GM21390 (cell line): ENCODE measurements at regions not wholly inside any gene's neighbourhood (a gene's known extent, or its start where the extent isn't known, plus 50 kb on each side); places are given as distances from the start of the nearest gene placed in this dataset.

ENCODE experiments used
- ATAC-seq: cut with Tn5 transposase; IDR thresholded peaks from one replicate; pipeline ENCODE4 v1.9.1; 2021; ENCODE audit not compliant: unreplicated experiment

DNA sequence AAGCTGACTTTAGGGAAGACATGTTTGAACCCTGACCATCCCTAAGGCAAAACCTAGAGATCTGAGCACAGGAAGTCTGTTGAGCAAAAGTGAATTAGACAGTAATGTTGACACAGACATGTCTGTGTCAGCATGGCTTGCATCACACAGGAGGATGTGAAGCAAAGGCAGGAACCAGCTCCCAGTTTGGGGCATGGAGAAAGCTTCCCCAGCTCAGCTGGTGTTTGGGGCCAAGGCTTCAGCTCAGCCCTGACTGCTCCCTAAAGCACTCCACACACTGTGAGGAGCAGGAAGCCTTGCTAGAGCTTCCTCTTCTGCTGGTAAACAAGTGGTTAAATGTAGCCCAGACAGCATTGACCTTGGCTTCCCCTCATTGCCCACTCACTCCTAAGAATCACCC is 153.8 kb upstream of the UBL3 start:
- no peak for ATAC-seq

DNA sequence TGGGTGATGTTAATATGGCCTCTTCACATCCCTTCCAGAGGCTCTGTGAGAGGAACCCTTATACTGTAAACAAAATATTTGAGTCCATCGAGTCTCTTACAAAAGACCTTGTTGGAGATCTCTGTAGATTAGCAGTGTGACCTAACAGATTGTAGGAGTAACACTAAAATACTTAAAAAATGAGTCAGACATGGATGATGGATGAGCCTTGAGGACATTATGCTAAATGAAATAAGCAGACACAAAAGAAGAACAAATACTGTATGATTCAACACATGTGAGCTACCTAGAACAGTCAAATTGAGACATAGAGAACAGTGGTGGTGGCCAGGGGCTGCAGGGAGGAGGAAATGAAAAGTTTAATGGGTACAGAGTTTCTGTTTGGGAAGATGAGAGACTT is 152.2 kb upstream of the UBL3 start:
- ATAC-seq, result no peak

- ATAC-seq, result no peak
These were observed 150.0 kb upstream of the UBL3 start for GRCh38 chr13:30000370-30000765.

DNA sequence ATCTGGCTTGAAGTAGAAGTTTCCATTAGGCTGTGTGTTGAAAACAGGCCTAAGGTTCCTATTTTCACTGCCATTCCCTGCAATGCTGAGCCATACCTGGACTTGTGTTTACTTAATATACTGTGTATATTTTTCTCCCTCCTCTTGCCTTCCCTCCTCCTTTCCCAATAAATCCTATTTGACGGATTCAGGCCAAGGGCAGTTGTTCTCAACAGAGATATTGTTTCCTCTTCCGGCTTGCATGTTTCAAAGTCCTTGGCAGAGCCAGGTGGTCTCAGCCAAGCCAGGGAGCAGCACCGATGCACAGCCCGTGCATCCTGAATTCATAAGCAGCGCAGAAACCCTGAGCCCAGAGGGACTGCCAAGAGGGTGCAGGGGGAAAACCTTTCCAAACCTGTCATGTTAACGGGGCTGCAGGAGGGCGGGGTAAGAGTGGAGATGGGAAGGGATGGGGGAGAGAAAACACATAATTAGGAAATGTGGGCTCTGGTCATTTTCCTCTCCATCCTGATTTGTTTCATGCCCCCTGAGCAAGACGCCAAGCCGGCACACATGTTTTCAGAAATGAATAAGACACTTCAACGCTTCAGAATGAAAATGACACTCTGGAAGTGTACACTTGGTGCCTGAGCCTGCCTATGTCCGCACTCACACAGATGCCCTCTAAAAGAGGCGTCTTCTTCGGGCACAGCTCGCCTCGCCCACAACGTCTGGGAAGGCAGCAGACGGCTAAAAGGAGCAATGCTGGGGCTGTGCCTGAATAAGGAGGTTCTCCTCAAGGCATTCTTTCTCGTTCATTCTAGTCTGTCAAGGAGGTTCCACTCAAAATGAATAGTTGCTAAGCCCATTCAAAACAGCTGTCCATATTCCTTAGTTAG is 149.3 kb upstream of the UBL3 start:
- ATAC-seq, result no peak

- ATAC-seq, result no peak
These were observed 145.9 kb upstream of the UBL3 start for GRCh38 chr13:29996316-29996715.

DNA sequence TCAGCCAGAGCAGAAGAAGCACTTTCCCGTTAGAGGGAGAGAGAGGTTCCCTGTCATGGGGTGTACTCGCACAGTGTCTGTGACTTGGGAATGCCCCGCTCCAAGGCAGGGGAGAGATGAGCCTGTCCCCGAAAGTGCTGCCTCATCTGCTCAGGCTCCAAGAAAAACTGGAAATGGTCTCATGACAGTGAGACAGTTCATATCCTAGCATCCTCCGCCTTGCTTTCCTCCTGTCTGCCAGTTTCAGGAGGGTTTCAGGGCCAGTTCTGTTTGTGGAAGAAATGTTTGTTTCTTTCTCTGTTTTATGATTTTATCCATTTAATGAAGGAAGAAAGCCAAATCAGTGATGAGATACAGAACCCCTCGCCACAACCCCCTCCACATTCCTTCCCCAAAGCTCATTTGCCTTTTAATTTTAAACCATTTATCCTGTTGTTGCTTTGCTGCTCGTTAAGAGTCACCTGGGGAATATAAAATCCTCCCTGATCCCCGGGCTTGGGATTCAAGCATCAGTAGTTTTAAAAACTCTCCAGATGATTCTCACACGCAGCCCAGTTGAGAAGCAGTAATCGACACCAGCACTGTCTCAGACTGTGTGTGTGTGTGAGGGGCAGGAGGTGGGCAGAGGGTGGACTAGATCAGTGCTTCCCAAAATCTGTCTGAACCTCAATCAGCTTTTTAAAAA is 144.6 kb upstream of the UBL3 start:
- ATAC-seq, result no peak

DNA sequence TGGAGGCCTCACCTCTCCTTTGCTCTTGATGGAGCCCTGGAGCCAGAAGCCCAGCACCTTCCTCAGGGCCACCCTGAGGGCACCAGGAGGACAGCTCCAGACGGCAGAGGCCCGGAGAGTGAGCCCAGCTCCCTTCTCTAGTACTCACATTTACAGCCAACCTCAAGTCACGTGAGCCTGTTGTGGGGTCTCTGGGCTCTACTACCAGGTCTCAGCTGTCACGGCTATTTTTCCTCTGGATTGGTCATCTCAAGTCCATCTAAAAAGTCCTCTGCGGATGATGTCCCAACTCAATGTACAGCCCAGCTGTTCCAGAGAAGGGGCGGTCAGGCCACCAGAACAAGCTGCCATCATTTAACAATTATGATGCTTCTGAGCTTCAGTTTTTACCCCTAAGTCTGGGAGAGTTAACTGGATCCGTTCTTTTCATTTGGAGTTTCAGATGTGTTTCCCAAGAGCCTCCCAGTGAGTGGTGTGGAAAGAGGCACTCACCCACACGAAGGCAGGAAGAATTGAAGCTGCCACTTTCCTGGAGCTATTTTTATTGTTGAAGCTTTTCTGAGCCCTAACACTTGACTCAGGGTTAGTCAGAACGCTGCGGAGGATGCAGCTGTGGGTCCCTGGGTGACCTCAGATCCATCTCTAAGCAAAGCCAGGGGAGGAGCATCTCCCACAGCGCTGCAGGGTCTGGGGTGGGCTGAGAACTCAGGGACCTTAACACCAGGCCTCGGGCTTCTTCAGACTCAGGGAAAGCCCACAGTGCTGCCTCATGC is 143.5 kb upstream of the UBL3 start:
- ATAC-seq, result no peak

- ATAC-seq, result no peak
These were observed 142.8 kb upstream of the UBL3 start for GRCh38 chr13:29993196-29993595.

GRCh38 chr13:29991343-29991742 is 140.9 kb upstream of the UBL3 start:
- ATAC-seq, result no peak

- no peak for ATAC-seq
These were observed 136.9 kb upstream of the UBL3 start for GRCh38 chr13:29987340-29987739.

DNA sequence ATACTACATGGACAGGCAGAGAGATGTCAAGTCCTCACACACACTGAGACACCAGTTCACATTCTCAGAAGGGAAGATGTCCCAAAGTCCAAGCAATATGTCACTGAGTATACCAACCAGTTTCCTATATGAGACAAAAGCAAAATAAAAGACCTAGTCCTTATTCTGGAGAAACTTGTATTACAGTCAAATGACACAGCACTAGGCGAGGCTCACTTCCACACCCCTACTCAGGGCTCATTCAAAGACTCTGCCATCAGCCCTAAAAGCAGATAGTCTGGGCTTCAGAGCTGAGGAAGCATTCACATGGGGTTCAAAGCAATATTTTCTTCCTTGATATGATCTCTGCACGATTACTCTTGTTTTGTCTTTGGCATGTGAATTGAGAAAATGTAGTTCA is 129.9 kb upstream of the UBL3 start:
- ATAC-seq, result no peak

DNA sequence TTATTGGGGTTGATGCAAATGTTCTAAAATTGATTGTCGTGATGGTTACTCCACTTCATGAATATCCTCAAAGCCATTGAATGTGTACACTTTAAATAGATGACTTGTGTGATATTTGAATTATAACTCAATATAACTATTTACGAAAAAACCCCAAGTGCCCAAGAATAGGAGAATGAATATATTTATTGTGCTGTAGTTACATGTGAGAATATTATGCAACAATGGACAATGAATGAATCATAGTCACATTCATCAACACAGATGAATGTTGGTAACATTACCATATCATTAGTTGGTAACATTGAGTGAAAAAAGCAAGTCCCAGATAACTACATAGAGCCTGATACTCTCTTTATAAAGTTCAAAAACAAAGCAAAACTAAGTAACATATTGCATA is 127.8 kb upstream of the UBL3 start:
- no peak for ATAC-seq

DNA sequence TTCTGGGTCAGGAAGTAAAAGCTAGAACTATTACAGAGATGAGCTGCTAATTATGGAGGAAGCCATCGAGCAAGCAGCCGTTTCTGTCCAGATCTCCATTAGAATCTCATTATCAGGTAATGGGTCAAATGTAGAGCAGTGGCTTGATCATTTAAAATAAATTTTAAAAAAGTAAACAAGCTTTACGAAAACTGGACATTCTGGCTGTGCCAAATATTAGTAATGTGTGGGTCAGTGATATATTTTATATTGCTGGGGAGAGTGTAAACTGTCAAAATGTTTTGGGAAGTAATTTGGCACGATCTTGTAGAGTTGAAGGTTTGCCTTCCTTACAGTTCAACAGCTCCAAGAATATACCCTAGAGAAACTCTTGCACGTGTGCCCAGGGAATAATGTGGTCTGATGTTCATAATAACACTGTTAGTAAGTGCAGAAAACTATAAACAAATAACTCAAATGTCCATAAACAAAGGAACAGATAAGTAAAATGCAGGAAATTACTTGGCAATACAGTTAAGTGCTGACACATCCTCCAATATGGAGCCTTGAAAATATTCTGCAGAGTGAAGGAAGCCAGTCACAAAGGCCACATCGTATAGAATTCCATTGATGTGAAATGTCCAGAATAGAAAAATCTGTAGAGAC is 127.2 kb upstream of the UBL3 start:
- ATAC-seq, result no peak

DNA sequence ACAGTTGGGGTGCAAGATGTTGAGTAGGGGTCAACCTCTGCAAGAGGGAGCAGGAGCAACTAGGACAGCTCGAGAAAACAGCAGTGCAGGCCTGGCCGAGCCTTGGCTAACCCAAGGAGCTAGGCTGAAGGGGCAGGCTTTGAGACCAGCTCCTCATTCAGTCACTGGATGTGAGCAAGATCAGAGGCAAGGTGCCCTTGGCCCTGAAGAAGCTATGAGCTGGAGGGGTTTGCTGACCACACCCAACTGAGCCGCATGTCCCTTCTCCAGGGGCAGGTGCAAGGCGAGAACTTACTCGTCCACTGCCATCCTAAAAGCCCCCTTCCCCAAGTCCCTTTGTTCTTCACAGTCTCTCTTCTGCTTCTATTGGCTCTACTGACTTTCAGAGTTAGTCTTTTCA is 126.1 kb upstream of the UBL3 start:
- no peak for ATAC-seq

DNA sequence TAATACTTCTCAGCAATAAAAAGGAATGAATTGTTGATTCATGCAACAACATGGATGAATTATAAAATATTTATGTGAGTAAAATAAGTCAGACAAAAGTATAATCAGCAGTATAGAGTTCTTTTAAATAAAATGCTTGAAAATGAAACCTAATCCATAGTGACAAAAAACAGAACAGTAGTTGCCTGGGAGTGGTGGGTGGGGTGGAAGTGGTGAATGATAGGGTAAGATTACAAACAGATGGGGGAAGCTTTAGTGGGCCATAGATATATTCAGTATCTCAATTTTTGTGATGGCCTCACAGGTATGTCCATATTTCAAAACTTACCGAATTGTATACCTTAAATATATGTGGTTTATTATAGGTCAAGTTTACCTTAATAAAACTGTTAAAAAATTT is 124.9 kb upstream of the UBL3 start:
- ATAC-seq, result no peak

GRCh38 chr13:29969286-29969685 is 118.9 kb upstream of the UBL3 start:
- no peak for ATAC-seq

DNA sequence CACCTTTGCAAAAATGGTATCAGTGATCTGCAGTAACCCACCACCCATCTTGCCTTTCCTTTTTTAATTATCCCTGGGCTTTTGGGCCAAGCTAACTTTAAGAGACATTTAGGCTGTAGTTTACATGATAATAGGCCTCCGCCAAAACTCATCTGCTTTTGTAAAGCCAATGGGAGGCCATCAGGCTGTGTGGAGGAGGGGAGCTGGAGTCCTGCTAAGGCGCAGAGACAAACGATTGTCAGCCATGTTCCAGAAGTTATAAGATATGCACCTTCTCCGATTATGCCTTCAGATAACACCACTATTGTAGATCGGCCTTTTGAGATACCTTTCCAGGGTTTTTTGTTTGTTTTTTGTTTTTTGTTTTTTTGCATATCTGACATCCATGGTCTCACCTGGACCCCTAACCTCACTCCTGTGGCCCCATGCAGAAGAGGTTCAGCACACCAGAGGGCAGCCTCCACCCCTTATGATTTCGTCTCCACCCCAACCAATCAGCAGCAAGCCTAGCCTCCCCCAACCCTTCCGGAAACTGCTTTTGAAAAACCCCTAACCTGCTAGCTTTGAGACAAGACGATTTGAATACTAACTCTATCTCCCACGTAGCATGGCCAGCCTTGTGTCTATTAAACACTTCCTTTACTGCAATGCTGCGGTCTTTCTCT is 113.9 kb upstream of the UBL3 start:
- ATAC-seq, result no peak

GRCh38 chr13:29963089-29963488 is 112.7 kb upstream of the UBL3 start:
- no peak for ATAC-seq

- no peak for ATAC-seq
These were observed 110.7 kb upstream of the UBL3 start for GRCh38 chr13:29961036-29961670.

- no peak for ATAC-seq
These were observed 109.2 kb upstream of the UBL3 start for GRCh38 chr13:29959603-29960002.
